Globus pallidus (tissue), 1 donor: ENCODE measurements at regions not wholly inside any gene's neighbourhood (a gene's known extent, or its start where the extent isn't known, plus 50 kb on each side); places are given as distances from the start of the nearest gene placed in this dataset.
"Not testable (repeated sequence)": the region's sequence is repeated elsewhere in the genome, so short reads cannot be mapped to it uniquely, and the experiment has no call there.

Experiments
- DNase-seq: peaks from one replicate; pipeline ENCODE4 v3.0.0-alpha.2; 2015; ENCODE audit warnings: low spot score

GRCh38 chr16:5979905-5980550 is 882.4 kb upstream of the EEF2KMT start:
- no peak for DNase-seq

GRCh38 chr16:5977329-5977728 is 879.7 kb upstream of the EEF2KMT start:
- DNase-seq = no peak

DNA sequence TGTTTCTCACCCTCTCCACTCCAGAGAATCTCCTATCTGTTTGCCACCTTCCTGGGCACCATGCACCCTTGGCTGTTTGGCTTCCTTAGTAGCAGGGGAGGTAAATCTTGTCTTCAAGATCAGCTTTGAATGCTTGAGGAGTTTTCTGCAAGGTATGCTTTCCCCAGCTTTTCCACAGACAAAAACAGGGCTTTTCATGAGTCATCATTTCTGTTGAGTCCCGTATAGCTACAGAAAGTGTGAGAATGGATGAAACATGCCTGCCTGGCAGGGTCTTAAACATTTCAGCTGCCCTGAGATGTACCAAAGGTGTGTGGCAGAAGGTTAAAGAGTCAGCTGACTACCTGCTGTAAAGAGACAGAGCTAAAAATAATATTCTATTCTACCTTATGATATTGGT is 875.2 kb upstream of the EEF2KMT start:
- DNase-seq = no peak

- no peak for DNase-seq
Observed at GRCh38 chr16:5971924-5972323, 874.3 kb upstream of the EEF2KMT start.

- DNase-seq = no peak
Observed at GRCh38 chr16:5971106-5971505, 873.5 kb upstream of the EEF2KMT start.

DNA sequence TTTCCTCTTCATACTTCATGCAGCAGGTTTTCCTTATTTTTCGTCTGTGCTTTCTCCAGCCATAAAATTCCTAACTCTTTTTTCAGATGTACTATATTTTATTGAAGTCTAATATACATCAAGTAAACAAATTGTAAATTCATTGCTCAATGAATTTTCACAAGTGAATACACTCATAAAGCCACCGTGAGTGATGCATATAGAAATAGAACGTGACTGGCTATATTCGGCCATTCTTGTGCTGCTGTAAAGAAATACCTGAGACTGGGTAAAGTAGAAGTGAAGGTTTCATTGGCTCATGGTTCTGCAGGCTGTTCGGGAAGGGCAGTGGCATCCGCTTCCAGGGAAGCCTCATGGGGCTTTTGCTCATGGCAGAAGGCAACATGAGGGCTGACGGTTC is 868.4 kb upstream of the EEF2KMT start:
- no peak for DNase-seq

GRCh38 chr16:5965321-5965720 is 867.7 kb upstream of the EEF2KMT start:
- no peak for DNase-seq

- no peak for DNase-seq
Observed at GRCh38 chr16:5951486-5951885, 853.9 kb upstream of the EEF2KMT start.

GRCh38 chr16:5944971-5945370 is 847.4 kb upstream of the EEF2KMT start:
- DNase-seq = no peak

- DNase-seq = no peak
Observed at GRCh38 chr16:5938607-5939006, 841.0 kb upstream of the EEF2KMT start.

DNA sequence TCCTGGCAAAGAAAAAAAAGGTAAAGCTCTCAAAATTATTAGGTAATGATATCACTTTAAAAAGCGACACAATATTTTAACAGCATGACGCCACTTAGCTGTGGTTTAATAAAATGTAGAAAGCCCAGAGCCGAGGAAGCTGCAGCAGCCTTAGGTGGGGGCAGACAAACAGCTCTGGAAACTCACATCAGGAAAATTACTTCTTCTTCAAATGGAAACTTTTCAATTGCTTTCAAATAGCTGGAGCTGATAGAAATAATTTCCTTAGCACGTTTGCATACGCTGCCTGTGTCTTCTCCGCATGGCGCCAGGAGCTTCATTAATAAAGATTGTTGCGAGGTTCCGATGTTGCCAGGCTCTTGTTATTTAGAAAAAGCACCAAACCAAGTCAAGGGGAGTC is 835.3 kb upstream of the EEF2KMT start:
- DNase-seq = no peak

DNA sequence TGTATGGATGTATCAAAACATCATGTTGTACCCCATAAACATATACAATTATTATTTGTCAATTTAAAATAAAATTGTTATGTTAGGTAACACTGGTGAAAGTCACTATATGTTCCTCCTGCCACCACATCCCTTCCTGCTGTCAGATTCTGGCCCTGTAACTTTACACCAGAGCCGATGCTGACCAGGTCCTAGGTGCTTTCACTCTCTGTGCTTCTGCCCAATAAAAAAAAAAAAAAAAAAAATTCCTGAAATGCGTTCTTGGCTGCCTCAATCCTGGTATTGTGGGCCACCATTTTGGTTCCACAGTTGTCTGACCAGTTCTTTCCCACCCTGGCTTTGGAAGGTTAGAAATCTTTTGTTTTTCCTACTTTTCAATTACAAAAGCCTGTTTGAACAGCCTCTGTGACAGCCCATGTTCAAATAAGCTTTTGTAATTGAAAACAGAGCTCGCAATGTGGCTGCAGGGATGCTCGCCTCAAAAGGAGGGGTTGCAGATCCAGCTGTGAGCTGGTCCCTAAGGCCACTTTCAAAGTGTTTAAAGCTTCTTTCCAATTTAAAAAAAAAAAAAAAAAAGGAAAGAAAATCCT is 831.0 kb upstream of the EEF2KMT start:
- peak; percentile 66 for DNase-seq

DNA sequence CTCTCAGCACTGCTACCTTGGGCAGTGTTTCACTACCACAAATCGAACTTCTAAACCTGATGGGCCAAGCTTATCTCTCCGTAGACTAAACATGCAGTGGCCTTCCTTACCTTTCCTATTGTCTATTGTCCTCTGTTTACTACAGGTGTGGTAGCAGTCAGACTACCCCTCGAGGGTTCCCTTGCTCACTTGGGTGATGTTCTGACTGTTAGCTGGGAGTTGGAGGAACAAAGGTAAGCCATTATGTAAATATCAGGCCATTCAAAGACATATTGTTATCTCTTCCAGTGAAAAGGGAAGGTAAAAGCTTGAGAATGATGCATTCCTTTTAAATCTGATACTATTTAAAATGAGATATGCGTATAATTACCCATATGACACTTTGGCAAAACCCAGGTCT is 828.3 kb upstream of the EEF2KMT start:
- no peak for DNase-seq

- DNase-seq = no peak
Observed at GRCh38 chr16:5922686-5923085, 825.1 kb upstream of the EEF2KMT start.

- no peak for DNase-seq
Observed at GRCh38 chr16:5918567-5919130, 821.1 kb upstream of the EEF2KMT start.

- DNase-seq = no peak
Observed at GRCh38 chr16:5917436-5918195, 820.0 kb upstream of the EEF2KMT start.

GRCh38 chr16:5916711-5917191 is 819.2 kb upstream of the EEF2KMT start:
- no peak for DNase-seq

DNA sequence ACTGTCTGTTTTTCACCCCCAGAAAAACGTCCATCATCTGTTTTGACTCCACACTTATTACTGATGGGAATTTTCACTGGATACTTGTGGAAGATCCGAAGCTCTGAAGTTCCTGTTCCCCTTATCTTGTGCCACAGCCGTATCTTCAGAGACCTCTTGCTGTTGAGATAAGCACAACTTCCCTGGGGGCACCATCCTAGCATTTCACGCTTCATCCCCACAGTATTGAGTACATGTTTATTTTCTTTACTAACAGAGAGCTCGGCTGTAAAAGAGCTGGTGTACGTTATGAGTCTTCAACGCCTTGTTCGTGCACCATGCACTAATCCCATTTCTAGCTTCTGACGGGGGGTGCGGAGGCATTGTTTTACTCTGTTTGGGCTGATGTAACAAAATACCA is 813.6 kb upstream of the EEF2KMT start:
- DNase-seq = no peak

DNA sequence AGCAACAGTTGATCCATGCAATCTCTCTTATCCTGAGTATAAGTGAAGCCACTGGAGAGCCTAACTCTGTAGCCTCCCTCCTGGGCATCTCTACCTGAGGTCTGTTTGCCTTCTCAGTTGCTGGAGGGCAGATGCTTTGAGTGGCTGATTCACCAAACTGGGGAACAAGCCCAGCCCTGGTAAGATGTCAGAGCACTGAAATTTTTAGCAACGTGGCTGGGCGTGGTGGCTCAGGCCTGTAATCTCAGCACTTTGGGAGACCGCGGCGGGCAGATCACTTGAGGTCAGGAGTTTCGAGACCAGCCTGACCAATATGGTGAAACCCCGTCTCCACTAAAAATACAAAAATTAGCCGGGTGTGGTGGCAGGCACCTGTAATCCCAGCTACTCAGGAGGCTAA is 812.0 kb upstream of the EEF2KMT start:
- not testable (repeated sequence) for DNase-seq

- DNase-seq = no peak
Observed at GRCh38 chr16:5907544-5907943, 809.9 kb upstream of the EEF2KMT start.

- no peak for DNase-seq
Observed at GRCh38 chr16:5906351-5906750, 808.8 kb upstream of the EEF2KMT start.

- DNase-seq = no peak
Observed at GRCh38 chr16:5905935-5906334, 808.3 kb upstream of the EEF2KMT start.

DNA sequence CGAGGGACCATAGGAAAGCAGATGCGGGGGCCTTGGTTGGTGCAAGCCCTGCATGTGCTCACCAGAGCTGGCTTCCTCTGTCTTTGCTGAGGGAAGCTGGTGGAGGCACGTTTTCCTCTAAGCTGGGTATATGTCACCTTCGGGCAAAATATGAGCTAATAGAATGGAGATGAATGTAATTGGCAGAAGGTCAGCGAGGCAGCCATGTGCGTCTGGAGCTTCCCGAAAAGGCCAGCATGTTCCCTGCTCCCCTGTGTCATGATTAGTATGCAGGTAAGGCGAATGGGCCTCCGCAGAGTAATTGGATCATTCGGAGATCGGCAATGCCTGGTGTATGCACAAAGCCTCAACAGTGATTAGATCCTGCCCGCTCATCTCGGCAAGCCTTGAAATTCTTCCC is 806.2 kb upstream of the EEF2KMT start:
- DNase-seq = no peak
